NCI-H1092 (cell line): ENCODE measurements at regions not wholly inside any gene's neighbourhood (a gene's known extent, or its start where the extent isn't known, plus 50 kb on each side); places are given as distances from the start of the nearest gene placed in this dataset.
"Not testable (repeated sequence)": the region's sequence is repeated elsewhere in the genome, so short reads cannot be mapped to it uniquely, and the experiment has no call there.

Source experiments
- DNase-seq: peaks from one replicate; lab custom pipeline; 2025; lab: John Stamatoyannopoulos, UW

DNA sequence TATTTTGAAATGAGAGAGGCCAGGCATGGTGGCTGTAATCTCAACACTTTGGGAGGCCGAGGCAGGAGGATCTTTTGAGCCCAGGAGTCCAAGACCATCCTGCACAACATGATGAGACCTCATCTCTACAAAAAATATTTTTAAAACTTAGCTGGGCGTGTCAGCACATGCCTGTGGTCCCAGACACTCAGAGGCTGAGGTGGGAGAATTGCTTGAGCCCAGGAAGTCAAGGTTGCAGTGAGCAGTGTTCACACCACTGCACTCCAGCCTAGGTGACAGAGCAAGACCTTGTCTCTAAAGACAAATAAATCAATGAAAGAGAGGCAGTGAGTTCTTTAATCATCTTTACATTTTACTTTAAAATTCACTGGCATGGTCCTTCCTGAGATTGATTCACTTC, 124.5 kb downstream of the DUSP6 start:
- DNase-seq = no peak

DNA sequence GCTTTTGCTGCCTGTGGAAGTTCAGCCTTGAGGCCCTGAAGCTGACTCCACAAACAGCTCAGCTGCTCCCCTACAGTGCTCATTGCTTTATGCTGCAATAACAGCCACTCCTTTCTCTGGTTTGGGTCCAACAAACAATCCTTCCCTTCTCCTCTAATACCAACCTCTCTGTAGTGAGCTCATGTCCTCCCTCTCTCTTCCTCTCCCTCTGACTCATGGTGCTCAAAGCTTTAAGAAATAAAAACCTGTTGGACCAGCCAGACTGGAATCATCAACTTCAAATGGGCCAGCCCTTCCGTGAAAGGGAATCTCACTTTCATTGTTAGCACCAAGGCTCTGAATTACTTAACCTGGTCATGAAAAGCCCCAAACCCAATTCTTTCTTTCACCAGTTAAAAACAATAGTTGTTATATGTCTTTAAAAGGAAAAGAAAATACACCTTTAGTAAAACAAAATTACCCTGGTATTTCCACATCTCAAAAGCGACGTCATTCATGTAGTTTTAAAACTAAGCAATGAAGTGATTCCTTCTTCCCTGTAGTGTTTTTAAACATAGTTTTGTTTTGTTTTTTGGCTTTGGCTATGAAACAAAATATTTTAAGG, 126.4 kb downstream of the DUSP6 start:
- DNase-seq = no peak

DNA sequence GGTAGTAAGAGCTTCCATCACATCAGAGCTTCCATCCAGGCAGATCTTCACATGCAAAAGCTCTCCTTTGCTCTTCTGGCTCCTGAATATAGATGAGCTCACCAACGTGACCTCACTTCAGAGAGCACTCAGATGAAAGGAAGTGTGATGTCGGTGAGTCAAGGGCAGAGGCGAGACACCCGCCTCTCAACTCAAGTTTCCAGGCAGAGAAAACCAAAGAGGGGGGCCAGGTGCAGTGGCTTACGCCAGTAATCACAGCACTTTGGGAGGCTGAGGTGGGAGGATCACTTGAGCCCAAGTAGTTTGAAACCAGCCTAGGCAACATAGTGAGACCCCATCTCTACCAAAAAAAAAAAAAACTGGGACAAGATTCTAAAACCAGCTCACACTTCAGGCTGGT, 126.9 kb downstream of the DUSP6 start:
- no peak for DNase-seq

- DNase-seq = not testable (repeated sequence)
Observed at GRCh38 chr12:89222580-89222979, 129.7 kb downstream of the DUSP6 start.

DNA sequence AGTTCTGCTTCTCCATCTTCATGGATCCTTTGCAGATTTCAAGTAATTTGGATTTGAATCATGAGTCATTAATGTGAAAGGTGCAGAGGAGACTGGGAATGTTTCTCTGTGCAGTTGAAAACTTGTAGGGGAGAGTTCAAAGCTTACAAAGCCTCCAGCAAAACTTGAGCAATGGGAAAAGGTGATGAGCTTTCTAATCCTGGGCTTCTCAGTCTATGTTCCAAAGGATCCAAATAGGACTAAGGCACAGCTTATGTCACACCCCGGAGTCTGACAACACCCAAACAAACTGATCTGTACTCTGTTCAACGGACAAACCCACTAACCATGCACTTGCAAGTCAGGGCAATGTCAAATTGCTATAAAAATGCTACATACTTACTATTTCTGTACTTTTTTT, 134.8 kb downstream of the DUSP6 start:
- DNase-seq = no peak

DNA sequence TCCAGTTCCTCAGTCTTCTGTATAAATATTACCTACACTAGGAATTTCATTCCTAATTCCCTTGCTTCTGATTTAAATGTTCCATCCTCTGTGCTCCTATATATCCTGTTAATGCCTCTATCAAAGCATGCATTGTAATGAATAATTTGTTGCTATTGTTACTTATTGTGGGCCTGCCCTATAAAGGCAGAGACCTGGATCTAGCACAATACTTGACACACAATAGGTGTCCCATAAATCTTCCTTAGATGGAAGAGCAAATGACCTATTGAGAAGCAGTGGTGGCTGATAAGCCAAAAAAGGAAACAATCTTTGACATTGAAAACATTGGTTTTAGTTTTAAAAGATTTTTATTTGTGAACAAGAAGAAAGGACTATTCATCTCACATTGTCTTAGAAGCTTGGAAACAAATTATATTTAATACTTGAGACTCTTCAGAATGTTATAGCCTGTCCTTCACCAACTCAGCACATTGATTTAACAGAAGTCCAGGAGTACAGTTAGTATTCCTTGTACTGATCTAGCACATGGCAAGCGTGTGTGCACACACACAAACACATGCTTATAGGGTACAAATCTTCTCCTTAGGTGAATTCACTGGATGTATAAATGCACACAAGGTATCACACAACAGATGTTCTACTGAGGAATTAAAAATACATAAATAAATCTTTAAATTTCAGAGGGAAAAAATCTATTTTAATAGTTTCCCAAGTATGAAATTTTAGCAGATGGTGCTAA, 135.9 kb downstream of the DUSP6 start:
- DNase-seq = no peak

DNA sequence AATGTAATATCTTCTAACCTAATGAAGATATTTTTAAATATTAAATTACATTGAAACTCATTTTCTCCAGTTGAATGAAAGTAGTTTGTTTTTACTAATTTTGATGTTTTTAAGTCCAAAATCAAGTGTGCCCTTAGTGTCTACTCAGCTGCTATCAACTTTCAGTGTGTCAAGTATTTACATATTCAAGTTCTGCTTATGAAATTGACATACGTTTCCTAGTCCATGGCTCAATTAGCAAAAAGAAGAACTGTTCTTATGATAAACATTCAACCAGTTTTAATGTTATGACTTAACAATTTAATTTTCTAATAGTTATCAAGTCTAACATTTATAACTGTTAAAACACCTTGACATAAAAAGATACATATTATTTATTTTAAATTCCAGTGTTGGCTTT, 137.1 kb downstream of the DUSP6 start:
- DNase-seq = no peak

GRCh38 chr12:89213747-89214146, 138.6 kb downstream of the DUSP6 start:
- no peak for DNase-seq

- no peak for DNase-seq
Observed at GRCh38 chr12:89213139-89213538, 139.2 kb downstream of the DUSP6 start.

- no peak for DNase-seq
Observed at GRCh38 chr12:89212339-89212771, 139.9 kb downstream of the DUSP6 start.

DNA sequence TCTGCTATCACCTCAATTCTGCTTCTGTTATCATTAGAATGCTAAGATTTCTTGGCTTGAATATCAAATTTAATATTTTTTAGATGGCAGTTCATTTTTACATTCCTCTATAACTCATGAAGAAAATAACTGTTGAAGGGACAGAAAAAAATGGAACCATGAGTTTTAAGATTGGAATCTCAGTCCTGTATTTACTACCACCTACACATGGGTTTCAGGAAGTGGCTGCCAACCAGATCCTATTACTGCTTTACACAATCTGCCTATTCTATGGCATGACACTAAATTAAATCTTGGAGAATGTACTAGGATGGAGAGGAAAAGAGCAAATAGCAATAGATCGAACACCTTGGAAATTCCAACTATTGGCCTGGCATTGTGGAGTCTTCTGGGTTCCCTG, 140.8 kb downstream of the DUSP6 start:
- DNase-seq = no peak

- no peak for DNase-seq
Observed at GRCh38 chr12:89210277-89210676, 142.0 kb downstream of the DUSP6 start.

DNA sequence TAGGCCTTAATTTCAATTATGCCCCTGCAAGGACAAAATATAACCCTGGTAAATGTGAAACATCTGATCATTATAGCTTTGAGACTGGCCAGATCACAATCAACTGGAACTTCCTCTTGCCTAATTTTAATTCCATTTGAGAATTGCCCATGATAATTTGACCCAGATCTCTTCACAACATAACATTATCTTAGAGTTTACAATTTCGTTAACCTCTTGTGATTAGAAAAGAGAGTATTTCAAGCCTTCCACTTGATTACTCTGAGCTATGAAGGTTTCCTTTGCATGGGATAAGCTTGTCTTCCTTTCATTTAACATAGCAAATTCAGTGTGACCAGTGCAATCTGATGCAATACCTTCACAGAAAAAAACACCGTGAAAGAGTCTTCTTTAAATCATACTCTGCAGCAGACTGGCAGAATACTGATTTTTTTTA, 143.6 kb downstream of the DUSP6 start:
- DNase-seq = no peak

DNA sequence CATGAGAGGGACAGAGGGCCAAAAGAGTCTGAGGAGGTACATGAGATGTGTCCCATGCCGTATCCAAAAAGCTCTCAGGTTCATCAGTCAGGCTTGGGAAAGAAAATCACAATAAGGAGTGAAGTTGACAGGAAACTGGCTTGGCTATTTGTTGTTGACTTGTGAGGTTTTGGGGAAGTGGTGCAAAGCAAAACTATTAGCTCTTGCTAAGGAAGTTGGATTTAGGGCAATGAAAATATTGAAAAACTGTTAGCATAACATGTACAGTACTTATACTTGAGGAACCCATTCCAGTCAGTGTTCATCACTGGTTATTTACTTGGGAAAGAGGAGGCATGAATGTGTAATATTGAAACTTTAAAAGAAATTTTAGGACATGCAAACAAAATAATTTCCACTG, 145.9 kb downstream of the DUSP6 start:
- DNase-seq = no peak

GRCh38 chr12:89205517-89205916, 146.8 kb downstream of the DUSP6 start:
- DNase-seq = no peak

DNA sequence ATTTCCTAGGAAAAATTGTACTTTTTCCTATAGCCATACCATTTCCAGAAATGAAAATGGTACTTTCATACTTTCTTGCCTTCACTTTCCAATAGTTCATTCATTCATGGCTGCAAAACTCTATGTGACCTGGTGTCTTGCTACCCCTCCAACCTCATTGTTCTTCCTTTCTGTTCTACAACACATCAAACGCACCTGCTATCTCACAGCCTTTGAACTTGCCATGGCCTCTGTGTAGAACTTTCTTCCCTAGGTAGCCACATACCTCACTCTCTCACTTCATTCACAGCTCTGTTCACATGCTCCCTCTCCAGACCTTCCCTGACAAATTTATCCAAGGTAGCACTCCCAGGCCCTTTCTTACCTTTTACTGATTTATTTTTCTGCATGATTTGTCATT, 149.2 kb downstream of the DUSP6 start:
- DNase-seq = no peak

DNA sequence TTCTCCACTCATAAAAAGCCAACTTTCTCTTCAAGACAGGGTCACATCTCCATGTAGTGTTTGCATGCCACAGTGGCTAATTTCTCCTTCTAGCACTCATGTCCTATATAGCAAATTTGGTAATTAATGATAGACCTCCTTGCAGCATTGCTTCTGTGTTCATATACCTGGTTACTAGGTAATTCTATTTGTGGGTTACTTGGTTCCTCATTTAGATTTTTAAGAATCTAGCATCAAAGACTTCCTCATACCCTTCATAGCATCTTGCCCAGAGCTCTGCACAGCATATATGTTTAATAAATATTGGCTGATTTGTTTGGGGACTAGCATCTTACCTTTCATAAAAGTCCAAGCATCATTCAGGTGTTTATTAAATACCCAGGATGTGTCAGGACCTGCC, 152.1 kb downstream of the DUSP6 start:
- no peak for DNase-seq

DNA sequence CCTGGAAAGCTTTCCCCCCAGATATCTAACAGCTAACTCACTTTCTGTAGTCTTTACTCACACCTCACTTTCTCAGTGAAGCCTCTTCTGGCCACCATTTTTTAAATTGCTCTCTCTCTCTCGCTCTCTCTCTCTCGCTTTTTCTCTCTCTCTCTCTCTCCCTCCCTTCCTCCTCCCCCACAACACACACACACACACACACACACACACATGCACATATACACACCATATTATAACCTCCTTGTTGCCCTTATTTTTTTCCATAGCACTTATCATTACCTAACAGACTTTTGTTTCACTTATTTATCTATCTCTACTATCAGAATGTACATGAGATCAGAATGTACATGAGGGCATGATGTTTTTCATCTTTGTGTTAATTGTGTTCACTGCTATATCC, 156.8 kb downstream of the DUSP6 start:
- no peak for DNase-seq

DNA sequence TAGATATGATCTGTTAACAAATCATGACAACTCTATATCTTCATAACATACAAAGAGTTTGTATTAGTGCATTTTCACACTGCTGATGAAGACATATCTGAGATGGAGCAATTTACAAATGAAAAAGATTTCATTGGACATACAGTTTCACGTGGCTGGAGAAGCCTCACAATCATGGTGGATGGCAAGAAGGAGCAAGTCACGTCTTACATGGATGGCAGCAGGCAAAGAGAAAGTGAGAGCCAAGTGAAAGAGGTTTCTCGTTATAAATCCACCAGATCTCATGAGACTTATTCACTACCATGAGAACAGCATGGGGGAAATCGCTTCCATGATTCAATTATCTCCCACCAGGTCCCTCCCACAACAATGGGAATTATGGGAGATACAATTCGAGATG, 157.6 kb downstream of the DUSP6 start:
- DNase-seq = no peak

DNA sequence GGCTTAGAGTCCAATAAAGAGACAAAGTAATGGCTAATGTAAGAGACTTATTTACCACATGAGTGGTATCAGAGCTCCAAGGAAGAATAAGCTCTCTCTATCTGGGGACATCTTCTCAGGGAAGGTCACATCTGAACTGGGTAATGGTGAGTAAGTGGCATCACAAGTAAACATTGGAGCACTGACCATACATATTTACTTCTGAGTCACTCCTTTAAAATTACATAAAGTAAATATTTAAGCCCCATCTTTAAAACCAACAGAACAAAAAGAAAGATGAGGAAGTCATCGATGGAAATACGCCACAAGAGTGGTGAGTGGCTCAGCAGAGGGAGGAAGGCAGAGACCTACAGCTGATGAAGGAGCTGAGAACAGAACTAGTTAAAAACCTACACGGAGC, 159.9 kb downstream of the DUSP6 start:
- DNase-seq = no peak

- DNase-seq = not testable (repeated sequence)
Observed at GRCh38 chr12:89191597-89191996, 160.7 kb downstream of the DUSP6 start.

DNA sequence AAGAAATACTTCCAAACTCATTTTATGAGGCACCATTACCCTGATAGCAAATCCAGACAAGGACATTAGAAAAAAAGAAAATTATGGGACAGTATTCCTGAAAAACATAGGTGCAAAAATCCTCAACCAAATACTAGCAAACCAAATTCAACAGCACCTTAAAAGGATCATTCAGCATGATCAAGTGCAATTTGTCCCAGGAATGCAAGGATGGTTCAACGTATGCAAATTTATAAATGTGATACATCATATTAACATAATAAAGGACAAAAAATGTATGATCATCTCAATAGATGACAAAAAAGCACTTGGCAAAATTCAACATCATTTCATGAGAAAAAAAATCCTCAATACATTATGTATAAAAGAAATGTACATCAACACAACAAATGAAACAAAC, 162.9 kb downstream of the DUSP6 start:
- no peak for DNase-seq

GRCh38 chr12:89187507-89187906, 164.8 kb downstream of the DUSP6 start:
- DNase-seq = no peak

GRCh38 chr12:89185889-89186288, 166.4 kb downstream of the DUSP6 start:
- DNase-seq = no peak
